ENCODE measurements at regions not wholly inside any gene's neighbourhood (a gene's known extent, or its start where the extent isn't known, plus 50 kb on each side); places are given as distances from the start of the nearest gene placed in this dataset.

DNA sequence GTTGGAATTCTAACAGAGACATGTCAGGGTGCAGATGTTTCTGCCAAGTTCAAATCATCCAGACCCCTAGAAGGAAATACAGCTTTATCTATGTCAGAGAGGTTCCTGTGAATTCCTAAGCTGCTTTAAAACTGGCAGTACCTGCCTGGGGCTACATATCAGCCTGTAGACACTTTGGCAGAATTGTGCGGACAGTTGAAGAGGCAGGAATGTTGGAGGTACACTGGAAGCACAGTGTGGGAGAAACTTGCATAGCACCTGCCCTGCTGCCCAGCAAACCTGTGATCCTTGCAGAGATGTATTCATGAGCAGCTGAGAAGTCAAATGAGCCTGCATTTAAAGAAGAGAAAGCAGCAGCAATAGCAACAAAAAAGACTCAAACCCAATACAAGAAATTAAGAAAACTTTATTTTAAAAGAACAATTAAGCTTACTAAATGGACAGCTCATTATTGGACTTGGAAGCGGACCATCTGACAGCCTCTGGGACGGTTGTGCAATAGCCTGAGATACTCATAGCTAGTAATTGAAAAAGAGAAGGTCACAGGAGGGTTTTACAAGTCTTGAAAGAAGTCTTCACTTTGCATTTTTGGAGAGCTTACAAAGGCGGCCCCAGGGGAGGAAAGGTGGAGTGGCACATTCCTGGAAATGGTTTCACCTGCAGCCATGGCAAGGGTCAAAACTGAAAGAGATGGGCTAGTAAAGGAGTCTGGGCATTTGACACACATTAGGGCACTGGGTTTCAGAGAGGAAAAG lies 280.9 kb upstream of the FLRT2 start:
- CTCF ChIA-PET, result interaction anchor here (1.4 kb wide), 1 partner anchor 15 kb away, joined by 3 read pairs; no protein-coding TSS in a partner anchor
- POLR2A ChIA-PET, result no interaction called here
- DNase-seq (ENCODE audit: extremely low spot score), result no peak
- TF ChIP-seq NFRKB (IDR thresholded peaks at IDR 0.05) (no peak), FOXM1 (IDR thresholded peaks at IDR 0.05; ENCODE audit: borderline replicate concordance) (no peak), SUZ12 (IDR thresholded peaks at IDR 0.05) (no peak), ZNF384 (IDR thresholded peaks at IDR 0.05) (no peak), SP1 (IDR thresholded peaks at IDR 0.05) (no peak), ELF4 (IDR thresholded peaks at IDR 0.05) (no peak), TARDBP (IDR thresholded peaks at IDR 0.05) (no peak), CTBP1 (IDR thresholded peaks at IDR 0.05; ENCODE audit: borderline replicate concordance) (no peak), FOXA1 (IDR thresholded peaks at IDR 0.05) (no peak), LEF1 (IDR thresholded peaks at IDR 0.05; ENCODE audit: borderline replicate concordance) (no peak), L3MBTL2 (conservative IDR thresholded peaks at IDR 0.05) (no peak), BHLHE40 (IDR thresholded peaks at IDR 0.05; ENCODE audit: borderline replicate concordance) (no peak), FOXK2 (IDR thresholded peaks at IDR 0.05) (no peak), ARNT (IDR thresholded peaks at IDR 0.05) (no peak)
- TF ChIP-seq, protein P1, sequence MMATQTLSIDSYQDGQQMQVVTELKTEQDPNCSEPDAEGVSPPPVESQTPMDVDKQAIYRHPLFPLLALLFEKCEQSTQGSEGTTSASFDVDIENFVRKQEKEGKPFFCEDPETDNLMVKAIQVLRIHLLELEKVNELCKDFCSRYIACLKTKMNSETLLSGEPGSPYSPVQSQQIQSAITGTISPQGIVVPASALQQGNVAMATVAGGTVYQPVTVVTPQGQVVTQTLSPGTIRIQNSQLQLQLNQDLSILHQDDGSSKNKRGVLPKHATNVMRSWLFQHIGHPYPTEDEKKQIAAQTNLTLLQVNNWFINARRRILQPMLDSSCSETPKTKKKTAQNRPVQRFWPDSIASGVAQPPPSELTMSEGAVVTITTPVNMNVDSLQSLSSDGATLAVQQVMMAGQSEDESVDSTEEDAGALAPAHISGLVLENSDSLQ (IDR thresholded peaks at IDR 0.05), result no peak

DNA sequence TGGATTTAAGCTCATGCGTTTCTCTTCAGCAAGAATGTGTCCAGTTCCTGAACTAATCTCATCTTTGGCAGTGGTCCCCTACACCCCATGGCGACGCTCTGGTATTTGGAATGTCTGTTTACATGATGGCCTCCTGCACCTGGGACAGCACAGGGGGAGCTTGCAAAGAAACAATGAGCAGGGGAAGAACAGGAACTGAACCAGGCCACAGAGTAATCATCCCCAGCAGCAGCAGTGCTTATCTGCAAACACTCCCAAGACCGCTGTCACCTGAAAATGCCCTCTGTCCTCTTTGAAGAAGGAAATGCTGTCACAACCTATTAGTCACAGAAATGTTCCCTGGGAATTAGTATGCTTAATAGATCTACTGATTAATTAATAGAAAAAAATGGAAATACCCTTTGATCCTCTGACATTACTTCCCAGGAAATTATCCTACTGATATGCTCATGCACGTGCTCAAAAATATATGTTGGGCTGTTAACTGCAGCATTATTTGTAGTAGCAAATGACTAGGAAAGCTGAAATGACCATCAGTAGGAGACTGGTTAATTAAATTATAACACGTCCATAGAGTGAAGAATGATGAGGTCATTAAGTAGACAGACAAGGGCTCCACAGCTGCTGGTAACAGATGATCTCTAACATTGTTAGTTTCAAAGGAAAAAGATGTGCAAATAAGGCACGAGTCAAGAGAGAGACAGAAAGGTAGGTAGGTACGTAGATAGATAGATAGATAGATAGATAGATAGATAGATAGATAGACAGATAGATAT lies 279.3 kb upstream of the FLRT2 start:
- no peak for DNase-seq (ENCODE audit: extremely low spot score)
- ChIA-PET POLR2A (no interaction called here), CTCF (no interaction called here)
- TF ChIP-seq TARDBP (IDR thresholded peaks at IDR 0.05) (no peak), CTBP1 (IDR thresholded peaks at IDR 0.05; ENCODE audit: borderline replicate concordance) (no peak)

DNA sequence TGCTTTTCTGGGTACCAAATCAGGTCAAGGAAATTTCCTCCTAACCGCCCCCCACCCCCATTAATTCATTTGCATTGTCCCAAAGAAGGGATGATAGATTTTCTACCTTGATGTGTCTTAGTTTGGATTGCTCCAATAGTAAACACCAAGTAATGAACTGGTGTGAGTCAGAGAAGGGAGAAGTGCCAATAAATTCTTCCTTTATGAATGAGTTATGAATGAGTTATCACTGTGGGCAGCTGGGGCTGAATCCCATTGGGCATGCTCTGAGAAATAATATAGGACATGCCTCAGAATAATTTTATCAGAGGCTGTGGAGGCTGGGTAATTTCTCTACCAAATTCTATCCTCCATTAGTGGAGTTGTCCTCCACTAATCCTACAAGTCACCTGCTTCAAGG lies 277.9 kb upstream of the FLRT2 start:
- no peak for DNase-seq (ENCODE audit: extremely low spot score)
- ChIA-PET CTCF (no interaction called here), POLR2A (no interaction called here)
- no peak for TF ChIP-seq FOXA1 (IDR thresholded peaks at IDR 0.05)

DNA sequence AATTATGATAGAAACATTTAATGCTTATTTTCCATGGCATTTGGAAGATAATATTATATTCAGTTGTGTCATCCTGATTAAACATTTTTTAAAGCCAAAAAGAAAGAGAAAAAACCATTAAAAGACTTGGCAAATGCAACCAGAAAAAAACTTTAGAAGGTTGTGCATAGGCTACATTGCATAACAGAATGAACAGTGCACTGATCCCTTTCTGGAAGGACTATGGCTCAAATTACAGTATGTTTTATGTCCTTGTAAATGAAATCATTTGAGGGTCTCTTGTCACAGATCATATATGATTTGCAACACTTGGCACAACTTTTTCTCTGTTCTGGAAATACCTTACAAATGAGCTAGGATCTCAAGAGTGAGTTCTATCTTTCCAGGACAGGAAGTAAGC lies 275.2 kb upstream of the FLRT2 start:
- CTCF ChIA-PET, result no interaction called here
- TF ChIP-seq ARNT (IDR thresholded peaks at IDR 0.05), result no peak
- TF ChIP-seq SUZ12 (IDR thresholded peaks at IDR 0.05), result no peak
- no peak for TF ChIP-seq TARDBP (IDR thresholded peaks at IDR 0.05)
- no peak for TF ChIP-seq LEF1 (IDR thresholded peaks at IDR 0.05; ENCODE audit: borderline replicate concordance)
- TF ChIP-seq, protein P1 (IDR thresholded peaks at IDR 0.05), result no peak
- no peak for TF ChIP-seq L3MBTL2 (conservative IDR thresholded peaks at IDR 0.05)
- no peak for TF ChIP-seq FOXK2 (IDR thresholded peaks at IDR 0.05)
- no peak for TF ChIP-seq FOXA1 (IDR thresholded peaks at IDR 0.05)
- no peak for TF ChIP-seq FOXM1 (IDR thresholded peaks at IDR 0.05; ENCODE audit: borderline replicate concordance)
- no peak for TF ChIP-seq ELF4 (IDR thresholded peaks at IDR 0.05)
- no peak for TF ChIP-seq ZNF384 (IDR thresholded peaks at IDR 0.05)
- DNase-seq (ENCODE audit: extremely low spot score), result no peak
- POLR2A ChIA-PET, result no interaction called here

DNA sequence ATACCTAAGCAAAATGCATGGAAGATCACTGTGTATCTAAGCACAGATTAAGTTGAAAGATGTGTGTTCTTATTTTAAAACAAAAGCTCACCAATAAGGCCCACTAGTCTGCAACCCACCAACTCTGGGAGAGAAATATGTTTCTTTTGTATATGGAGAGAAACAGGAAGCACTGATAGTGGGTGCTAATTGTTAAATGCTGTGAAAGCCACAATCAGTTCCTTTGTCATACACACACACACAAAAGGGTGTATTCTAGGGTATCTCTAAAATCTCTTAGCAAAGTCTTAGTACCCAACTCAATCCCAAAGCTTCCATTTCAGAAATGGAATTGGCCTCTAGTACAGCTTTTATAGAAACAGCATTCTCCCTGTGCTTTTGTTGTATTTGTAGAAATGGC lies 272.7 kb upstream of the FLRT2 start:
- TF ChIP-seq L3MBTL2 (conservative IDR thresholded peaks at IDR 0.05), result no peak
- no peak for TF ChIP-seq LEF1 (IDR thresholded peaks at IDR 0.05; ENCODE audit: borderline replicate concordance)
- no peak for TF ChIP-seq BHLHE40 (IDR thresholded peaks at IDR 0.05; ENCODE audit: borderline replicate concordance)
- TF ChIP-seq SP1 (IDR thresholded peaks at IDR 0.05), result no peak
- no peak for TF ChIP-seq TARDBP (IDR thresholded peaks at IDR 0.05)
- no peak for TF ChIP-seq FOXM1 (IDR thresholded peaks at IDR 0.05; ENCODE audit: borderline replicate concordance)
- no peak for TF ChIP-seq FOXA1 (IDR thresholded peaks at IDR 0.05)
- no peak for TF ChIP-seq NFRKB (IDR thresholded peaks at IDR 0.05)
- TF ChIP-seq HDGF (IDR thresholded peaks at IDR 0.05; ENCODE audit: borderline replicate concordance), result no peak
- ChIA-PET POLR2A (no interaction called here), CTCF (no interaction called here)

DNA sequence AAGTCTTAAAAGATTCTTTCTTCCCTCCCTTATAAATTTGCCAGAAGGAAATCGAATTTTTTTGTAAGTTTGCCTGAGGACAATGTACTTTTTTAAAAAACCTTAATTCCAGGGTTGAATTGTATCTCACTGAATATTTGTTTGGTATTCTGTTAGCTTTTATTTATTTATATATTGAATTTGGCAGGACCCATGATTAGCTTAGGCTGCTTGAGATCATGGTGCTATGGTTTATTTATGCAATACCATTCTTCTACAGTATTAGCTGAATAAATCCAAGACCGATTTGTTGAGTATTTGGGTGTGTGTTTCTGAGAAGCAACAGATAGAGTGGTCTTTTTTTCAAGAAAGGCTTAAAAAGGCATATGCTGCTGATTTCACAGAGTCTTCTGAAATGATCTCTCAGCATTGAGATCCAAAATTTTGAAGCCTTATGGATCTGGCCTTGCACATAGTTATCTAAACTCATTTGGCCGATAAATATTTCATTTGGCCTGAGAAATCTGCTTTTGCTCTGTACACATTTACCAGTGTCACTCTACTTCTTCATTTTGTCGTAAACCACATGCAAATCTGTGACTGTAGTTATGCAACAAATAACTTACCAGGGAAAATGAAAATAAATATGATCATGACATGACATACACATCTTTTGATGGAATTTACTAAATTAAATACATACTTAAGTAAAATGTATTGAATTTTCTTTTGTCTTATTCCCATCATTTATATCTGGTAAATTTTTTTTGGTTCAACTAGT lies 265.8 kb upstream of the FLRT2 start:
- POLR2A ChIA-PET, result no interaction called here
- DNase-seq (ENCODE audit: extremely low spot score), result no peak
- TF ChIP-seq FOXM1 (IDR thresholded peaks at IDR 0.05; ENCODE audit: borderline replicate concordance), result no peak
- no peak for TF ChIP-seq NFRKB (IDR thresholded peaks at IDR 0.05)
- TF ChIP-seq FOXK2 (IDR thresholded peaks at IDR 0.05), result no peak
- TF ChIP-seq HDGF (IDR thresholded peaks at IDR 0.05; ENCODE audit: borderline replicate concordance), result no peak
- CTCF ChIA-PET, result no interaction called here

More for the DNA sequence above, 272.7 kb upstream of the FLRT2 start:
- no peak for DNase-seq (ENCODE audit: extremely low spot score)
